AG04450 (cell line): ENCODE measurements at regions not wholly inside any gene's neighbourhood (a gene's known extent, or its start where the extent isn't known, plus 50 kb on each side); places are given as distances from the start of the nearest gene placed in this dataset.

Experiments used
- CTCF ChIA-PET: fragments of 300-600, 350-600 bp; formaldehyde crosslinking; extraction: SDS; loops from one replicate; lab custom pipeline; 2022; ENCODE audit warnings: antibody characterized with exemption, inconsistent platforms; lab: Charles Lee
- POLR2A ChIA-PET: fragments of 350-600 bp; formaldehyde crosslinking; extraction: SDS; loops from one replicate; lab custom pipeline; 2021; ENCODE audit warnings: antibody characterized with exemption, inconsistent platforms; lab: Yijun Ruan, JAX
- DNase-seq: peaks from one replicate; pipeline ENCODE4 v3.0.0-alpha.2; 2011; ENCODE audit warnings: low read depth, low spot score
- H3K27ac ChIP-seq: one replicate; pipeline ENCODE4 v1.5.1; 2012; ENCODE audit warnings: low read depth, low read length, control low read depth
- H3K27me3 ChIP-seq: one replicate; pipeline ENCODE4 v1.6.0; 2012; ENCODE audit warnings: low read length; ENCODE audit not compliant: control insufficient read depth, insufficient read depth
- H3K4me3 ChIP-seq: 2 replicates; pipeline ENCODE4 v1.5.1; 2011; ENCODE audit warnings: mild to moderate bottlenecking, low read depth, low read length, control low read depth
- H3K9me3 ChIP-seq: 2 replicates; pipeline ENCODE4 v1.5.1; 2012; ENCODE audit warnings: low read length; ENCODE audit not compliant: control insufficient read depth, insufficient read depth
- TF ChIP-seq, protein P1 (sequence below): IDR thresholded peaks from 2 replicates; pipeline ENCODE4 v1.5.1; 2011; ENCODE audit warnings: low read depth, low read length, control low read depth, inconsistent platforms

DNA sequence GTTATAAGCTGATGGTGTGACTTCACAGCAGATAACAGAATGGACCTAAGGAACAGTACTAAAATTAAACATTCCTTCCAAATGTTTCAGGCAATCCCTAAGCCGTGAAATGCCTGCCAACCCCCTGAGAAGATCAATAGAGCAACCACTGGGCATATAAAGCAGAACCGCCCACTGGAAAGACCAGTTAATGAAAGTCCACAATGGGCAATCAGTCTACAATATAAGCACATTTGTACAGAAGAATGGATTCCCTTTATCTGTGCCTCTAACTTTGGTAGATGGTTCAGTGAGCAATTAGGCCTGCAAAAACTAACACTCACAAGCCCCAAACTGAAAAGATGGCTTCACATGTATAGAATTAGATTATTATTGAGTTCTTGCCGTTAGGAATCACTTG is 286.6 kb downstream of the UBE3D start:
- DNase-seq, result no peak
- Histone ChIP-seq H3K27me3 (peaks cover 5% of the 10 kb centered on the region), H3K9me3 (no peaks in the 10 kb centered on the region), H3K27ac (no peak overlapping the region), H3K4me3 (no peak overlapping the region)
- TF ChIP-seq, protein P1, sequence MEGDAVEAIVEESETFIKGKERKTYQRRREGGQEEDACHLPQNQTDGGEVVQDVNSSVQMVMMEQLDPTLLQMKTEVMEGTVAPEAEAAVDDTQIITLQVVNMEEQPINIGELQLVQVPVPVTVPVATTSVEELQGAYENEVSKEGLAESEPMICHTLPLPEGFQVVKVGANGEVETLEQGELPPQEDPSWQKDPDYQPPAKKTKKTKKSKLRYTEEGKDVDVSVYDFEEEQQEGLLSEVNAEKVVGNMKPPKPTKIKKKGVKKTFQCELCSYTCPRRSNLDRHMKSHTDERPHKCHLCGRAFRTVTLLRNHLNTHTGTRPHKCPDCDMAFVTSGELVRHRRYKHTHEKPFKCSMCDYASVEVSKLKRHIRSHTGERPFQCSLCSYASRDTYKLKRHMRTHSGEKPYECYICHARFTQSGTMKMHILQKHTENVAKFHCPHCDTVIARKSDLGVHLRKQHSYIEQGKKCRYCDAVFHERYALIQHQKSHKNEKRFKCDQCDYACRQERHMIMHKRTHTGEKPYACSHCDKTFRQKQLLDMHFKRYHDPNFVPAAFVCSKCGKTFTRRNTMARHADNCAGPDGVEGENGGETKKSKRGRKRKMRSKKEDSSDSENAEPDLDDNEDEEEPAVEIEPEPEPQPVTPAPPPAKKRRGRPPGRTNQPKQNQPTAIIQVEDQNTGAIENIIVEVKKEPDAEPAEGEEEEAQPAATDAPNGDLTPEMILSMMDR, result no peak
- CTCF ChIA-PET, result no interaction called here
- POLR2A ChIA-PET, result no interaction called here

DNA sequence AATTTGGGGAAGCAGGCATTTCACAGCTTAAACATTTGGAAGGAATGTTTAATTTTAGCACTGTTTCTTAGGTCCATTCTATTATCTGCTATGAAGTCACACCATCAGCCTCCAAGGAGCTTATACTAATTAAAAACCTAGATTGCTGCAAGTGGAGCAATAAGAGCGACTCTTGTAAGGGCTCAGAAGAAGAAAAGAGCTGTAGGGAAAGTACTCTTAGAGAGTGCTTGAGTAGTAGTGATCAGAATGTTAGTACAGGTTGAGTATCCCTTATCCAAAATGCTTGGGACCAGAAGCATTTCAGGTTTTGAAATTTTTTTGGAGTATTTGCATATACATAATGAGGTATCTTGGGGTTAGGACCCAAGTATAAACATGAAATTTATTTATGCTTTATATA is 285.3 kb downstream of the UBE3D start:
- no peak overlapping the region for H3K27ac ChIP-seq
- CTCF ChIA-PET, result no interaction called here
- TF ChIP-seq, protein P1, result no peak
- H3K4me3 ChIP-seq, result no peak overlapping the region
- peaks cover 5% of the 10 kb centered on the region for H3K27me3 ChIP-seq
- POLR2A ChIA-PET, result no interaction called here
- no peak for DNase-seq
- H3K9me3 ChIP-seq, result no peaks in the 10 kb centered on the region

DNA sequence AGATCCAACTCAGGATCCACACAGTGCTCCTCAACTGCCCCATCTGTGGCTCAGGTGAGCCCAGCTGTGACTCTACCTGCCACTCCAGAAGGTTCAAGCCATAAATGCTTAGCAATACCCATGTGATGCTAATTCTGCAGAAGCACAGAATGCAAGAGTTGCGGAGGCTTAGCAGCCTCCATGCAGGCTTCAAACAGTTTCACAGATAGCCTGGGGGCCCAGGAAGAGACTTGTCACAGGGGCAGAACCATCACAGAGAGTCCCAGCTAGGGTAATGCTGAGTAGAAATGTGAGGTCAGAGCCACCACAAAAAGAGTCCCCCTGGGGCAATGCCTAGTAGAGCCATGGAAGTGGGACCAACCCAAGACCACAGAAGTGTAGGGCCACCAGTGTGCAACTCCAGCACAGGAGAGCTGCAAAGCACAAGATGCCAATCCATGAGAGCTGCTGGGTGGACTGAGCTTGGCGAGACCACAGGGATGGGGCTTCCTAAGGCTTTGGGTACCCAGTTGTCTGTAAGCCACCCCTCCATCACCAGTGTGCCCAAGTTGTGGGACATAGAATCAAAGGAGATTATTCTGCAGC is 283.9 kb downstream of the UBE3D start:
- no peak overlapping the region for H3K4me3 ChIP-seq
- ChIA-PET POLR2A (no interaction called here), CTCF (interaction anchor here (1.5 kb wide), 1 partner anchor 511 kb away, joined by 3 read pairs; no protein-coding TSS in a partner anchor)
- TF ChIP-seq, protein P1, result no peak
- peaks cover 8% of the 10 kb centered on the region for H3K27me3 ChIP-seq
- DNase-seq, result no peak
- H3K27ac ChIP-seq, result no peak overlapping the region
- H3K9me3 ChIP-seq, result no peaks in the 10 kb centered on the region

DNA sequence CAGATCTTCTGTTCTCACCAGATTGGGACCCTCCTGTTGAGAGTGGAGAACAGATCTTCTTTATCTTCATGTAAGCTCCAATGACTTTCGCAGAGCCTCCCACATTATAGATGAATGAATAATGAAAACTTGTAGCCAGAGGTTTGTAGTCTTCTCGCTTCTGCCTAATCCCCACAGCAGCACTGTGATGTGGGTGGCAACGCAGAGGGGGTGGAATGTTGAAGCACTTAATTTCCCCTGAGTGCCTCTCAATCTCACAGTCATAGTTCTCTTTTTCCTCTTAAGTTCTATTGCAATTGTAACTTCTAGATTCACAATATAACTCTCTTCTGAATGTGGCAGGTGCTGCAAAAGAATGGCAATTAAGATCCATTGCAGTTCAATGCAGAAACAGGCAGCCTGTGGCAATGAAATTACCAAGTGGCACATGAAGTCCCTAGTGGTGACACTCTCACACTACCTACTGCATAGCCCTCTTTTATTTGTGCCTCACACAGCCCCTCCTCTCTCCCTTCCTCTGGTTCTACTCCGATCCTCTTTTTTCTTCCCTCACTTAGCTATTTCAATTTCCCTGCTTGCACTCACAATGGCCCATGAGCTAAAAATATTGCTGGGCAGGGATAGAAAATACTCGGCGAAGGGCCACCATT is 281.9 kb downstream of the UBE3D start:
- H3K27ac ChIP-seq, result no peak overlapping the region
- peaks cover 8% of the 10 kb centered on the region for H3K27me3 ChIP-seq
- ChIA-PET POLR2A (no interaction called here), CTCF (no interaction called here)
- H3K4me3 ChIP-seq, result no peak overlapping the region
- no peak for DNase-seq
- H3K9me3 ChIP-seq, result no peaks in the 10 kb centered on the region
- TF ChIP-seq, protein P1, result 0 out of 2 replicates have a peak, but pooled peaks have one; percentile 1

DNA sequence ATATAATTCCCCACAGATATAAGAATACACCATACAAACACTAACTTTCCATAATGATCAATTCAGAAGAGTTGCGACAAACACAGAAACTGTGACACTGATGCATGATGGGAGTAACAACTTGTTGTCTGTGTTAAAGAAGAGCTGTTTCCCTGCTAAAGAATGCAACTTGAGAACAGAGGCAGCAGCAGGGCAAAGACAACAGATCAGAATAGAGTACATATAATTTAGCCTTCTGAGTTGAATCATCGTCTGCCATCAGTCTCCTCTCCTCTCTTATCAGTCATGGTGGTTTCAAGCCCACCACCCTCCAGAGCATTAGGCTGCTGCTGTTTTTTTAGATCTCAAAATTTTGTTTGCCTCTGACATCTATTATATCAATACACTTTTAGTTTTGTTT is 280.4 kb downstream of the UBE3D start:
- POLR2A ChIA-PET, result no interaction called here
- Histone ChIP-seq H3K9me3 (no peaks in the 10 kb centered on the region), H3K27ac (no peak overlapping the region), H3K27me3 (peaks cover 5% of the 10 kb centered on the region), H3K4me3 (no peak overlapping the region)
- no peak for DNase-seq
- CTCF ChIA-PET, result no interaction called here
- TF ChIP-seq, protein P1, result no peak
